HepG2 (cell line): ENCODE measurements at regions not wholly inside any gene's neighbourhood (a gene's known extent, or its start where the extent isn't known, plus 50 kb on each side); places are given as distances from the start of the nearest gene placed in this dataset.

Source experiments
- FIP1L1 ChIP-seq: fragments of 200-400 bp; formaldehyde crosslinking; IDR thresholded peaks from 2 replicates; pipeline ENCODE4 v1.6.1; 2018; ENCODE audit warnings: low read depth, mild to moderate bottlenecking, low read length, moderate library complexity, borderline replicate concordance; ENCODE audit not compliant: insufficient read depth
- MTA1 ChIP-seq: sonication (generic); formaldehyde crosslinking; IDR thresholded peaks from 2 replicates; pipeline ENCODE4 v1.4.0; 2020; ENCODE audit warnings: missing genetic modification reagents, mild to moderate bottlenecking, borderline replicate concordance
- TCF7 ChIP-seq: sonication (generic); IDR thresholded peaks from 2 replicates; pipeline ENCODE4 v1.6.1; 2016; ENCODE audit warnings: antibody characterized with exemption, low read depth
- ZBTB20 ChIP-seq: sonication (generic); formaldehyde crosslinking; IDR thresholded peaks from 2 replicates; pipeline ENCODE4 v1.8.1; 2023; ENCODE audit warnings: missing genetic modification reagents, low read depth, mild to moderate bottlenecking, borderline replicate concordance
- ZFY ChIP-seq: sonication (generic); formaldehyde crosslinking; IDR thresholded peaks from 2 replicates; pipeline ENCODE4 v1.4.0; 2020; ENCODE audit warnings: missing genetic modification reagents
- TF ChIP-seq, protein P1 (sequence below): sonication (generic); formaldehyde crosslinking; conservative IDR thresholded peaks from 2 replicates; pipeline ENCODE4 v1.4.0; 2020; ENCODE audit warnings: mild to moderate bottlenecking, missing genetic modification reagents, moderate library complexity
- TF ChIP-seq, protein P2 (sequence below): sonication (generic); formaldehyde crosslinking; IDR thresholded peaks from 2 replicates; pipeline ENCODE4 v1.4.0; 2020; ENCODE audit warnings: missing genetic modification reagents
- TF ChIP-seq, protein P3 (sequence below): sonication (generic); formaldehyde crosslinking; conservative IDR thresholded peaks from 2 replicates; pipeline ENCODE4 v1.8.1; 2023; ENCODE audit warnings: missing genetic modification reagents
- TF ChIP-seq, protein P4 (sequence below): sonication (generic); formaldehyde crosslinking; IDR thresholded peaks from 2 replicates; pipeline ENCODE4 v1.4.0; 2020; ENCODE audit warnings: missing genetic modification reagents, borderline replicate concordance
- TF ChIP-seq, protein P5 (sequence below): sonication (generic); formaldehyde crosslinking; IDR thresholded peaks from 2 replicates; pipeline ENCODE4 v1.4.0; 2020; ENCODE audit warnings: missing genetic modification reagents
- TF ChIP-seq, protein P6 (sequence below): fragments of 450-650 bp; IDR thresholded peaks from 2 replicates; pipeline ENCODE4 v1.6.1; 2016
- TF ChIP-seq, protein P7 (sequence below): IDR thresholded peaks from 2 replicates; pipeline ENCODE4 v1.6.1; 2016

DNA sequence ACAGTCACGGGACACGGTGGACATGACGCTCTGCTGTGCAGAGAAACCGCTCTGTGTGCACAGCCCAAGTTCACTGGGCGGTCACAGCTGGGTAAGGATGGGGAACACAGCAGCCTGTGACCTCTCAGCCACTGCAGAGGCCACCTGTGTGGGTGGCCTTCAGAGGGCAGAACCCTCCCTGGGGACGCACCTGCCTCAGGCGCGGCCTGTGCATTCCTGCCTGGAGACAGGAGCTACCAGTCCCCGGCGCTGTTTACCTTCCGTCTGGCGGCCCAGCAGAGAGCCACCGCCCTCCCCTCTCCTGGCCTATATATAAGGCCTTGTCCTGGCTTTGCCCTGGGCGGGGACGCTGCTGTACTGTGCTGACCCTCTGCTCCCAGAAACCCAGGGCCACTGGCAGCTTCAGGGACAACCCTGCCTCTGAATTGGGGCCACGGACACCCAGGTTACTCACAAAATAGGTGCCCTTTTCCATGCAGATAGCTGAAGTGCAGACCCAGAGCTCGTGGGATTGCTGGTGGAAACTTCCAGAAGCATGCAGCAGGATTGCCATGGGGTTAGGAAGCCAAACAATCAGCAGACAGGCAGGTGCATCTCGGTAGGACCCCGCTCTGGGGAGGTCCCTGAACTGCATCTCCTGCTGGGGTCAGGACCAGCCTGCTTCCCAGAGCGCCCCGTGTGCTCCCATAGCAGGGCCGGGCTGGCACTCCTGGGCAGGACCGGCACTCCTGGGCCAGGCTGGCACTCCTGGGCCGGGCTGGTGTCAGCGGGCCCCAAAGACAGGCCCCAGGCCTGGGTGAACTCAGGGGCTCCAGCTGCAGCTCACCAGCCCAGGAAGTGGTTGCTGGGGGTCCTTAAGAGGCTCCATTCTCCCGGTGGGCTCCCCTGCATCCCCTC is 83.6 kb downstream of the SIK1 start (continued):
- TF ChIP-seq, protein P1, sequence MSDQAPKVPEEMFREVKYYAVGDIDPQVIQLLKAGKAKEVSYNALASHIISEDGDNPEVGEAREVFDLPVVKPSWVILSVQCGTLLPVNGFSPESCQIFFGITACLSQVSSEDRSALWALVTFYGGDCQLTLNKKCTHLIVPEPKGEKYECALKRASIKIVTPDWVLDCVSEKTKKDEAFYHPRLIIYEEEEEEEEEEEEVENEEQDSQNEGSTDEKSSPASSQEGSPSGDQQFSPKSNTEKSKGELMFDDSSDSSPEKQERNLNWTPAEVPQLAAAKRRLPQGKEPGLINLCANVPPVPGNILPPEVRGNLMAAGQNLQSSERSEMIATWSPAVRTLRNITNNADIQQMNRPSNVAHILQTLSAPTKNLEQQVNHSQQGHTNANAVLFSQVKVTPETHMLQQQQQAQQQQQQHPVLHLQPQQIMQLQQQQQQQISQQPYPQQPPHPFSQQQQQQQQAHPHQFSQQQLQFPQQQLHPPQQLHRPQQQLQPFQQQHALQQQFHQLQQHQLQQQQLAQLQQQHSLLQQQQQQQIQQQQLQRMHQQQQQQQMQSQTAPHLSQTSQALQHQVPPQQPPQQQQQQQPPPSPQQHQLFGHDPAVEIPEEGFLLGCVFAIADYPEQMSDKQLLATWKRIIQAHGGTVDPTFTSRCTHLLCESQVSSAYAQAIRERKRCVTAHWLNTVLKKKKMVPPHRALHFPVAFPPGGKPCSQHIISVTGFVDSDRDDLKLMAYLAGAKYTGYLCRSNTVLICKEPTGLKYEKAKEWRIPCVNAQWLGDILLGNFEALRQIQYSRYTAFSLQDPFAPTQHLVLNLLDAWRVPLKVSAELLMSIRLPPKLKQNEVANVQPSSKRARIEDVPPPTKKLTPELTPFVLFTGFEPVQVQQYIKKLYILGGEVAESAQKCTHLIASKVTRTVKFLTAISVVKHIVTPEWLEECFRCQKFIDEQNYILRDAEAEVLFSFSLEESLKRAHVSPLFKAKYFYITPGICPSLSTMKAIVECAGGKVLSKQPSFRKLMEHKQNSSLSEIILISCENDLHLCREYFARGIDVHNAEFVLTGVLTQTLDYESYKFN (CRISPR knock-in tag): peak; percentile 53
- TF ChIP-seq, protein P2, sequence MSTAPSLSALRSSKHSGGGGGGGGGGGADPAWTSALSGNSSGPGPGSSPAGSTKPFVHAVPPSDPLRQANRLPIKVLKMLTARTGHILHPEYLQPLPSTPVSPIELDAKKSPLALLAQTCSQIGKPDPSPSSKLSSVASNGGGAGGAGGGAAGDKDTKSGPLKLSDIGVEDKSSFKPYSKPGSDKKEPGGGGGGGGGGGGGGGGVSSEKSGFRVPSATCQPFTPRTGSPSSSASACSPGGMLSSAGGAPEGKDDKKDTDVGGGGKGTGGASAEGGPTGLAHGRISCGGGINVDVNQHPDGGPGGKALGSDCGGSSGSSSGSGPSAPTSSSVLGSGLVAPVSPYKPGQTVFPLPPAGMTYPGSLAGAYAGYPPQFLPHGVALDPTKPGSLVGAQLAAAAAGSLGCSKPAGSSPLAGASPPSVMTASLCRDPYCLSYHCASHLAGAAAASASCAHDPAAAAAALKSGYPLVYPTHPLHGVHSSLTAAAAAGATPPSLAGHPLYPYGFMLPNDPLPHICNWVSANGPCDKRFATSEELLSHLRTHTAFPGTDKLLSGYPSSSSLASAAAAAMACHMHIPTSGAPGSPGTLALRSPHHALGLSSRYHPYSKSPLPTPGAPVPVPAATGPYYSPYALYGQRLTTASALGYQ (CRISPR knock-in tag): peak; percentile 79; the same call in 1 of the 2 replicates
- no peak for TF ChIP-seq TCF7
- TF ChIP-seq, protein P3, sequence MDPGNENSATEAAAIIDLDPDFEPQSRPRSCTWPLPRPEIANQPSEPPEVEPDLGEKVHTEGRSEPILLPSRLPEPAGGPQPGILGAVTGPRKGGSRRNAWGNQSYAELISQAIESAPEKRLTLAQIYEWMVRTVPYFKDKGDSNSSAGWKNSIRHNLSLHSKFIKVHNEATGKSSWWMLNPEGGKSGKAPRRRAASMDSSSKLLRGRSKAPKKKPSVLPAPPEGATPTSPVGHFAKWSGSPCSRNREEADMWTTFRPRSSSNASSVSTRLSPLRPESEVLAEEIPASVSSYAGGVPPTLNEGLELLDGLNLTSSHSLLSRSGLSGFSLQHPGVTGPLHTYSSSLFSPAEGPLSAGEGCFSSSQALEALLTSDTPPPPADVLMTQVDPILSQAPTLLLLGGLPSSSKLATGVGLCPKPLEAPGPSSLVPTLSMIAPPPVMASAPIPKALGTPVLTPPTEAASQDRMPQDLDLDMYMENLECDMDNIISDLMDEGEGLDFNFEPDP: no peak
- TF ChIP-seq, protein P4, sequence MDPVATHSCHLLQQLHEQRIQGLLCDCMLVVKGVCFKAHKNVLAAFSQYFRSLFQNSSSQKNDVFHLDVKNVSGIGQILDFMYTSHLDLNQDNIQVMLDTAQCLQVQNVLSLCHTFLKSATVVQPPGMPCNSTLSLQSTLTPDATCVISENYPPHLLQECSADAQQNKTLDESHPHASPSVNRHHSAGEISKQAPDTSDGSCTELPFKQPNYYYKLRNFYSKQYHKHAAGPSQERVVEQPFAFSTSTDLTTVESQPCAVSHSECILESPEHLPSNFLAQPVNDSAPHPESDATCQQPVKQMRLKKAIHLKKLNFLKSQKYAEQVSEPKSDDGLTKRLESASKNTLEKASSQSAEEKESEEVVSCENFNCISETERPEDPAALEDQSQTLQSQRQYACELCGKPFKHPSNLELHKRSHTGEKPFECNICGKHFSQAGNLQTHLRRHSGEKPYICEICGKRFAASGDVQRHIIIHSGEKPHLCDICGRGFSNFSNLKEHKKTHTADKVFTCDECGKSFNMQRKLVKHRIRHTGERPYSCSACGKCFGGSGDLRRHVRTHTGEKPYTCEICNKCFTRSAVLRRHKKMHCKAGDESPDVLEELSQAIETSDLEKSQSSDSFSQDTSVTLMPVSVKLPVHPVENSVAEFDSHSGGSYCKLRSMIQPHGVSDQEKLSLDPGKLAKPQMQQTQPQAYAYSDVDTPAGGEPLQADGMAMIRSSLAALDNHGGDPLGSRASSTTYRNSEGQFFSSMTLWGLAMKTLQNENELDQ (CRISPR knock-in tag): no peak
- TF ChIP-seq FIP1L1: no peak
- peak; percentile 88 for TF ChIP-seq MTA1 (CRISPR knock-in tag)
- TF ChIP-seq, protein P5, sequence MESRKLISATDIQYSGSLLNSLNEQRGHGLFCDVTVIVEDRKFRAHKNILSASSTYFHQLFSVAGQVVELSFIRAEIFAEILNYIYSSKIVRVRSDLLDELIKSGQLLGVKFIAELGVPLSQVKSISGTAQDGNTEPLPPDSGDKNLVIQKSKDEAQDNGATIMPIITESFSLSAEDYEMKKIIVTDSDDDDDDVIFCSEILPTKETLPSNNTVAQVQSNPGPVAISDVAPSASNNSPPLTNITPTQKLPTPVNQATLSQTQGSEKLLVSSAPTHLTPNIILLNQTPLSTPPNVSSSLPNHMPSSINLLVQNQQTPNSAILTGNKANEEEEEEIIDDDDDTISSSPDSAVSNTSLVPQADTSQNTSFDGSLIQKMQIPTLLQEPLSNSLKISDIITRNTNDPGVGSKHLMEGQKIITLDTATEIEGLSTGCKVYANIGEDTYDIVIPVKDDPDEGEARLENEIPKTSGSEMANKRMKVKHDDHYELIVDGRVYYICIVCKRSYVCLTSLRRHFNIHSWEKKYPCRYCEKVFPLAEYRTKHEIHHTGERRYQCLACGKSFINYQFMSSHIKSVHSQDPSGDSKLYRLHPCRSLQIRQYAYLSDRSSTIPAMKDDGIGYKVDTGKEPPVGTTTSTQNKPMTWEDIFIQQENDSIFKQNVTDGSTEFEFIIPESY (CRISPR knock-in tag): peak; percentile 10; the same call in 1 of the 2 replicates
- TF ChIP-seq, protein P6, sequence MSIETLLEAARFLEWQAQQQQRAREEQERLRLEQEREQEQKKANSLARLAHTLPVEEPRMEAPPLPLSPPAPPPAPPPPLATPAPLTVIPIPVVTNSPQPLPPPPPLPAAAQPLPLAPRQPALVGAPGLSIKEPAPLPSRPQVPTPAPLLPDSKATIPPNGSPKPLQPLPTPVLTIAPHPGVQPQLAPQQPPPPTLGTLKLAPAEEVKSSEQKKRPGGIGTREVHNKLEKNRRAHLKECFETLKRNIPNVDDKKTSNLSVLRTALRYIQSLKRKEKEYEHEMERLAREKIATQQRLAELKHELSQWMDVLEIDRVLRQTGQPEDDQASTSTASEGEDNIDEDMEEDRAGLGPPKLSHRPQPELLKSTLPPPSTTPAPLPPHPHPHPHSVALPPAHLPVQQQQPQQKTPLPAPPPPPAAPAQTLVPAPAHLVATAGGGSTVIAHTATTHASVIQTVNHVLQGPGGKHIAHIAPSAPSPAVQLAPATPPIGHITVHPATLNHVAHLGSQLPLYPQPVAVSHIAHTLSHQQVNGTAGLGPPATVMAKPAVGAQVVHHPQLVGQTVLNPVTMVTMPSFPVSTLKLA: no peak
- TF ChIP-seq, protein P7, sequence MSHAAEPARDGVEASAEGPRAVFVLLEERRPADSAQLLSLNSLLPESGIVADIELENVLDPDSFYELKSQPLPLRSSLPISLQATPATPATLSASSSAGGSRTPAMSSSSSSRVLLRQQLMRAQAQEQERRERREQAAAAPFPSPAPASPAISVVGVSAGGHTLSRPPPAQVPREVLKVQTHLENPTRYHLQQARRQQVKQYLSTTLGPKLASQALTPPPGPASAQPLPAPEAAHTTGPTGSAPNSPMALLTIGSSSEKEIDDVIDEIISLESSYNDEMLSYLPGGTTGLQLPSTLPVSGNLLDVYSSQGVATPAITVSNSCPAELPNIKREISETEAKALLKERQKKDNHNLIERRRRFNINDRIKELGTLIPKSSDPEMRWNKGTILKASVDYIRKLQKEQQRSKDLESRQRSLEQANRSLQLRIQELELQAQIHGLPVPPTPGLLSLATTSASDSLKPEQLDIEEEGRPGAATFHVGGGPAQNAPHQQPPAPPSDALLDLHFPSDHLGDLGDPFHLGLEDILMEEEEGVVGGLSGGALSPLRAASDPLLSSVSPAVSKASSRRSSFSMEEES (CRISPR knock-in tag): peak; percentile 77
- peak; percentile 83 for TF ChIP-seq ZFY (CRISPR knock-in tag)
- TF ChIP-seq ZBTB20 (CRISPR knock-in tag): peak; percentile 71; the same call in 1 of the 2 replicates
